HG02885 (cell line): ENCODE measurements at regions not wholly inside any gene's neighbourhood (a gene's known extent, or its start where the extent isn't known, plus 50 kb on each side); places are given as distances from the start of the nearest gene placed in this dataset.

Experiments
- ATAC-seq: cut with Tn5 transposase; IDR thresholded peaks from one replicate; pipeline ENCODE4 v1.9.1; 2021; ENCODE audit warnings: mild to moderate bottlenecking; ENCODE audit not compliant: unreplicated experiment, poor library complexity

- ATAC-seq: no peak
Measured at GRCh38 chr16:86821895-86822294, 243.5 kb downstream of the FOXL1 start.

- no peak for ATAC-seq
Measured at GRCh38 chr16:86823125-86823524, 244.8 kb downstream of the FOXL1 start.

GRCh38 chr16:86823888-86824671 is 245.7 kb downstream of the FOXL1 start:
- ATAC-seq: no peak

- no peak for ATAC-seq
Measured at GRCh38 chr16:86824751-86825296, 246.5 kb downstream of the FOXL1 start.

- no peak for ATAC-seq
Measured at GRCh38 chr16:86825631-86826030, 247.3 kb downstream of the FOXL1 start.

- ATAC-seq: no peak
Measured at GRCh38 chr16:86826941-86827340, 248.6 kb downstream of the FOXL1 start.

- ATAC-seq: no peak
Measured at GRCh38 chr16:86827521-86827920, 249.2 kb downstream of the FOXL1 start.

GRCh38 chr16:86828202-86828601 is 249.9 kb downstream of the FOXL1 start:
- no peak for ATAC-seq

- ATAC-seq: no peak
Measured at GRCh38 chr16:86828653-86829052, 250.3 kb downstream of the FOXL1 start.

GRCh38 chr16:86831366-86831765 is 253.0 kb downstream of the FOXL1 start:
- no peak for ATAC-seq

- ATAC-seq: no peak
Measured at GRCh38 chr16:86833136-86833535, 254.8 kb downstream of the FOXL1 start.

GRCh38 chr16:86834451-86835035 is 256.2 kb downstream of the FOXL1 start:
- ATAC-seq: no peak

GRCh38 chr16:86835982-86836381 is 257.6 kb downstream of the FOXL1 start:
- no peak for ATAC-seq

GRCh38 chr16:86836503-86837129 is 258.3 kb downstream of the FOXL1 start:
- no peak for ATAC-seq

GRCh38 chr16:86843812-86844211 is 265.5 kb downstream of the FOXL1 start:
- no peak for ATAC-seq

- no peak for ATAC-seq
Measured at GRCh38 chr16:86844695-86845094, 266.3 kb downstream of the FOXL1 start.

- no peak for ATAC-seq
Measured at GRCh38 chr16:86846136-86846535, 267.8 kb downstream of the FOXL1 start.

GRCh38 chr16:86848821-86849220 is 270.5 kb downstream of the FOXL1 start:
- no peak for ATAC-seq

GRCh38 chr16:86850670-86851069 is 272.3 kb downstream of the FOXL1 start:
- ATAC-seq: no peak

GRCh38 chr16:86852135-86852534 is 273.8 kb downstream of the FOXL1 start:
- no peak for ATAC-seq

GRCh38 chr16:86854058-86854621 is 275.8 kb downstream of the FOXL1 start:
- no peak for ATAC-seq
